K562 (cell line): ENCODE measurements at regions not wholly inside any gene's neighbourhood (a gene's known extent, or its start where the extent isn't known, plus 50 kb on each side); places are given as distances from the start of the nearest gene placed in this dataset.

Experiments used
- ATAC-seq: fragments of 200-7000 bp; cut with Tn5 transposase; 3 replicates; pipeline ENCODE4 v1.9.1; 2020; ENCODE audit warnings: moderate library complexity
- BruUV-seq: library from RNA; stranded (reverse); fragments of 400-500 nt; replicated peaks from 2 replicates; lab custom pipeline; 2021; lab: Mats Ljungman, UMichigan
- CTCF ChIA-PET: fragments of 300-600 bp; formaldehyde crosslinking; extraction: SDS; loops from one replicate; lab custom pipeline; 2021; ENCODE audit warnings: low intra/inter-chr PET ratio; lab: Yijun Ruan, JAX
- POLR2A ChIA-PET: fragments of 300-600, 350-650 bp; sonication (Branson Sonifier 250); formaldehyde crosslinking; extraction: SDS; loops from one replicate; lab custom pipeline; 2021; ENCODE audit warnings: antibody characterized with exemption, inconsistent platforms; lab: Yijun Ruan, JAX
- DNase-seq, 4 experiments: peaks; one replicate each; pipeline versions ENCODE4 v3.0.0 to v3.0.0-alpha.2; 2011 to 2018; ENCODE audit warnings: low spot score in 3 of 4, mixed read lengths in 3 of 4; ENCODE audit errors: extremely low read depth in 1 of 4
- FAIRE-seq: peaks from 2 replicates; lab custom pipeline; 2011; peaks lifted over from hg19 to GRCh38; lab: Jason Lieb, UNC
- H2AFZ ChIP-seq: 2 replicates; pipeline ENCODE4 v1.6.0; 2011; ENCODE audit warnings: low read depth, low read length, control low read depth, inconsistent platforms
- H3K27ac ChIP-seq: fragments of 200-600 bp; 3 replicates; pipeline ENCODE4 v1.8.0; 2011; ENCODE audit warnings: low read depth, mild to moderate bottlenecking, control low read depth, inconsistent platforms, low read length, moderate library complexity, mixed read lengths; ENCODE audit errors: extremely low read depth
- H3K27me3 ChIP-seq, 2 experiments: fragments of 300-600 bp in 1 of 2; 2 replicates in 1 of 2; 3 replicates in 1 of 2; pipeline versions ENCODE4 v1.6.0 to v1.8.0; 2011; ENCODE audit warnings: inconsistent platforms in 2 of 2, low read length in 2 of 2, mild to moderate bottlenecking in 1 of 2, mixed read lengths in 1 of 2, moderate library complexity in 1 of 2; ENCODE audit not compliant: control insufficient read depth in 2 of 2, insufficient read depth in 2 of 2
- H3K36me3 ChIP-seq: fragments of 300-600 bp; 3 replicates; pipeline ENCODE4 v1.8.0; 2011; ENCODE audit warnings: mild to moderate bottlenecking, low read length, inconsistent platforms; ENCODE audit not compliant: control insufficient read depth, insufficient read depth
- H3K4me1 ChIP-seq, 2 experiments: fragments of 200-600 bp in 1 of 2; replicated peaks in 1 of 2; 2 replicates in 1 of 2; 3 replicates in 1 of 2; pipeline versions ENCODE4 v1.5.1 to v1.8.0; 2011; ENCODE audit warnings: inconsistent platforms in 2 of 2, low read length in 2 of 2, mild to moderate bottlenecking in 1 of 2, mixed read lengths in 1 of 2, moderate library complexity in 1 of 2; ENCODE audit not compliant: control insufficient read depth in 2 of 2, insufficient read depth in 2 of 2
- H3K4me2 ChIP-seq: 2 replicates; pipeline ENCODE4 v1.6.1; 2011; ENCODE audit warnings: low read length, control low read depth, inconsistent platforms, mixed read lengths; ENCODE audit not compliant: insufficient read depth
- H3K4me3 ChIP-seq: fragments of 200-600 bp; sonication (generic), shearing (Covaris generic); 2 replicates; pipeline ENCODE4 v1.5.1; 2016; ENCODE audit warnings: control low read depth, inconsistent platforms
- H3K79me2 ChIP-seq: fragments of 200-600 bp; 3 replicates; pipeline ENCODE4 v1.8.0; 2011; ENCODE audit warnings: low read length, inconsistent platforms; ENCODE audit not compliant: control insufficient read depth, insufficient read depth
- H3K9ac ChIP-seq, 2 experiments: 2 replicates each; pipeline versions ENCODE4 v1.6.0 to v1.6.1; 2011; ENCODE audit warnings: low read depth in 2 of 2, low read length in 2 of 2, control low read depth in 1 of 2, inconsistent platforms in 1 of 2, mild to moderate bottlenecking in 1 of 2, mixed read lengths in 1 of 2; ENCODE audit not compliant: insufficient read depth in 1 of 2
- H3K9me1 ChIP-seq: one replicate; pipeline ENCODE4 v1.6.0; 2011; ENCODE audit warnings: inconsistent platforms, mild to moderate bottlenecking, low read length, moderate library complexity; ENCODE audit not compliant: control insufficient read depth, insufficient read depth
- H3K9me3 ChIP-seq: replicated peaks from 2 replicates; pipeline ENCODE4 v1.5.1; 2011; ENCODE audit warnings: low read depth, low read length, inconsistent platforms; ENCODE audit not compliant: control insufficient read depth, insufficient read depth
- H4K20me1 ChIP-seq: replicated peaks from 2 replicates; pipeline ENCODE4 v1.6.1; 2011; ENCODE audit warnings: low read length, inconsistent platforms, mixed read lengths; ENCODE audit not compliant: control insufficient read depth, insufficient read depth
- CHD7 ChIP-seq: fragments of 200-600 bp; sonication (generic); IDR thresholded peaks from one replicate; pipeline ENCODE4 v1.6.1; 2012; ENCODE audit warnings: mild to moderate bottlenecking, low read depth, low read length, inconsistent platforms
- COPS2 ChIP-seq: fragments of 450-650 bp; conservative IDR thresholded peaks from 2 replicates; pipeline ENCODE4 v1.6.1; 2016; ENCODE audit warnings: mild to moderate bottlenecking, moderate library complexity
- EP400 ChIP-seq: fragments of 450-650 bp; IDR thresholded peaks from 2 replicates; pipeline ENCODE4 v1.6.1; 2017; ENCODE audit warnings: antibody characterized with exemption, mild to moderate bottlenecking, moderate library complexity
- MTA2 ChIP-seq: fragments of 450-650 bp; IDR thresholded peaks from 2 replicates; pipeline ENCODE4 v1.6.1; 2016; ENCODE audit warnings: low read depth
- PHF20 ChIP-seq: fragments of 450-650 bp; IDR thresholded peaks from 2 replicates; pipeline ENCODE4 v1.6.1; 2018; ENCODE audit not compliant: partially characterized antibody
- SAFB ChIP-seq: fragments of 200-400 bp; formaldehyde crosslinking; IDR thresholded peaks from 2 replicates; pipeline ENCODE4 v1.6.1; 2017; ENCODE audit warnings: low read depth, low read length, borderline replicate concordance
- STAT5B ChIP-seq: fragments of 250-450 bp; sonication (Bioruptor Pico); IDR thresholded peaks from 2 replicates; pipeline ENCODE4 v1.8.0; 2021; ENCODE audit warnings: mild to moderate bottlenecking, inconsistent platforms
- ZNF431 ChIP-seq: sonication (generic); formaldehyde crosslinking; IDR thresholded peaks from 2 replicates; pipeline ENCODE4 v1.8.0; 2022; ENCODE audit warnings: mild to moderate bottlenecking, missing genetic modification reagents
- ZNF518B ChIP-seq: fragments of 250-450 bp; sonication (Bioruptor Pico); IDR thresholded peaks from 2 replicates; pipeline ENCODE4 v1.5.0; 2021; ENCODE audit warnings: mild to moderate bottlenecking, moderate library complexity
- WGBS: fragments of 100-300 bp; shearing (Covaris generic); methylation state at CpG from one replicate; pipeline ENCODE4 v1.1.6; 2016; ENCODE audit warnings: low coverage, mixed read lengths; ENCODE audit not compliant: insufficient coverage; ENCODE audit errors: missing lambda C conversion rate; 5-methylcytosine and 5-hydroxymethylcytosine counted together
- in situ Hi-C: fragments of 300-500 bp; cut with MboI; formaldehyde crosslinking; loops from 4 replicates; pipeline ENCODE4 v1.15.0; 2018; ENCODE audit warnings: inconsistent platforms, mixed read lengths
- intact Hi-C: fragments of 100-400 bp; cut with micrococcal nuclease; formaldehyde crosslinking; loops from 2 replicates; pipeline ENCODE4 v1.14.2; 2022

GRCh38 chr7:26036092-26036491 is 115.9 kb upstream of the NFE2L3 start:
- 0% methylated on average over 1 of the region's 1 CpG for WGBS
- Histone ChIP-seq H3K9ac (no peak overlapping the region), H3K79me2 (no peaks in the 10 kb centered on the region), H3K4me1 (no peaks in the 10 kb centered on the region), H3K36me3 (no peaks in the 10 kb centered on the region), H4K20me1 (no peaks in the 10 kb centered on the region), H3K27ac (no peak overlapping the region), H3K9me3 (no peaks in the 10 kb centered on the region), H3K4me2 (no peak overlapping the region), H3K9me1 (no peaks in the 10 kb centered on the region), H2AFZ (no peak overlapping the region), H3K4me3 (no peak overlapping the region), H3K27me3 (peaks cover 18 to 31% of the 10 kb centered on the region in 2 experiments; a peak in 4 of 5 replicates)
- in situ Hi-C loops: no loop called here
- TF ChIP-seq STAT5B (CRISPR knock-in tag) (no peak), COPS2 (no peak), ZNF518B (CRISPR knock-in tag) (no peak), PHF20 (no peak), MTA2 (no peak), ZNF431 (CRISPR knock-in tag) (no peak), EP400 (no peak), CHD7 (no peak), SAFB (no peak)
- POLR2A ChIA-PET: no interaction called here
- no TSS peak for BruUV-seq
- ATAC-seq (no peak), FAIRE-seq (no peak), DNase-seq (no peak)
- intact Hi-C loops: no loop called here
- CTCF ChIA-PET: no interaction called here
